ENCODE measurements at regions not wholly inside any gene's neighbourhood (a gene's known extent, or its start where the extent isn't known, plus 50 kb on each side); places are given as distances from the start of the nearest gene placed in this dataset.

GRCh38 chr14:56522403-56522802, 57.2 kb upstream of the TMEM260 start:
- no peak overlapping the region for H3K27ac ChIP-seq (ENCODE audit: low read depth, low read length, poor library complexity, severe bottlenecking)
- no peaks in the 10 kb centered on the region for H3K36me3 ChIP-seq (ENCODE audit: insufficient read depth, low read length)
- no peak for TF ChIP-seq CTCF (IDR thresholded peaks at IDR 0.05; ENCODE audit: low read length)
- TF ChIP-seq EZH2 (IDR thresholded peaks at IDR 0.05; ENCODE audit: borderline replicate concordance, low read length): no peak
- no peaks in the 10 kb centered on the region for H3K79me2 ChIP-seq (ENCODE audit: insufficient read depth, low read length)
- no peaks in the 10 kb centered on the region for H3F3A ChIP-seq (ENCODE audit: insufficient read depth, low read length)
- H3K4me2 ChIP-seq (ENCODE audit: low read length): no peak overlapping the region
- H2AFZ ChIP-seq (ENCODE audit: low read length): no peak overlapping the region
- H3K9me3 ChIP-seq (ENCODE audit: low read length): no peaks in the 10 kb centered on the region
- H3K4me3 ChIP-seq (ENCODE audit: low read depth, low read length, poor library complexity, severe bottlenecking): no peak overlapping the region
- no peak overlapping the region for H3K9ac ChIP-seq (ENCODE audit: low read length)
- H3K9me2 ChIP-seq (ENCODE audit: low read depth, low read length): no peaks in the 10 kb centered on the region
- no peaks in the 10 kb centered on the region for H4K20me1 ChIP-seq (ENCODE audit: insufficient read depth, low read length)
- H3K4me1 ChIP-seq (ENCODE audit: insufficient read depth, low read length, severe bottlenecking): no peaks in the 10 kb centered on the region
- 0 out of 2 replicates have a peak, but pooled peaks cover 7% of the 10 kb centered on the region for H3K27me3 ChIP-seq (ENCODE audit: insufficient read depth, low read length)

GRCh38 chr14:56524971-56525677, 54.5 kb upstream of the TMEM260 start:
- H3K4me1 ChIP-seq (ENCODE audit: insufficient read depth, low read length, severe bottlenecking): no peaks in the 10 kb centered on the region
- H3F3A ChIP-seq (ENCODE audit: insufficient read depth, low read length): no peaks in the 10 kb centered on the region
- no peak overlapping the region for H2AFZ ChIP-seq (ENCODE audit: low read length)
- H3K9ac ChIP-seq (ENCODE audit: low read length): no peak overlapping the region
- H3K9me3 ChIP-seq (ENCODE audit: low read length): no peaks in the 10 kb centered on the region
- no peak overlapping the region for H3K4me2 ChIP-seq (ENCODE audit: low read length)
- no peak overlapping the region for H3K4me3 ChIP-seq (ENCODE audit: low read depth, low read length, poor library complexity, severe bottlenecking)
- no peak overlapping the region for H3K27ac ChIP-seq (ENCODE audit: low read depth, low read length, poor library complexity, severe bottlenecking)
- TF ChIP-seq EZH2 (IDR thresholded peaks at IDR 0.05; ENCODE audit: borderline replicate concordance, low read length) (no peak), CTCF (IDR thresholded peaks at IDR 0.05; ENCODE audit: low read length) (no peak)
- no peaks in the 10 kb centered on the region for H4K20me1 ChIP-seq (ENCODE audit: insufficient read depth, low read length)
- no peaks in the 10 kb centered on the region for H3K79me2 ChIP-seq (ENCODE audit: insufficient read depth, low read length)
- no peaks in the 10 kb centered on the region for H3K36me3 ChIP-seq (ENCODE audit: insufficient read depth, low read length)
- no peaks in the 10 kb centered on the region for H3K9me2 ChIP-seq (ENCODE audit: low read depth, low read length)
- no peaks in the 10 kb centered on the region for H3K27me3 ChIP-seq (ENCODE audit: insufficient read depth, low read length)

GRCh38 chr14:56528927-56529326, 50.7 kb upstream of the TMEM260 start:
- no peaks in the 10 kb centered on the region for H3K9me3 ChIP-seq (ENCODE audit: low read length)
- no peaks in the 10 kb centered on the region for H3K4me1 ChIP-seq (ENCODE audit: insufficient read depth, low read length, severe bottlenecking)
- no peak overlapping the region for H3K4me2 ChIP-seq (ENCODE audit: low read length)
- no peaks in the 10 kb centered on the region for H3K79me2 ChIP-seq (ENCODE audit: insufficient read depth, low read length)
- H3K9ac ChIP-seq (ENCODE audit: low read length): no peak overlapping the region
- H3K36me3 ChIP-seq (ENCODE audit: insufficient read depth, low read length): no peaks in the 10 kb centered on the region
- TF ChIP-seq CTCF (IDR thresholded peaks at IDR 0.05; ENCODE audit: low read length) (no peak), EZH2 (IDR thresholded peaks at IDR 0.05; ENCODE audit: borderline replicate concordance, low read length) (no peak)
- H2AFZ ChIP-seq (ENCODE audit: low read length): no peak overlapping the region
- no peak overlapping the region for H3K27ac ChIP-seq (ENCODE audit: low read depth, low read length, poor library complexity, severe bottlenecking)
- no peaks in the 10 kb centered on the region for H4K20me1 ChIP-seq (ENCODE audit: insufficient read depth, low read length)
- no peaks in the 10 kb centered on the region for H3K9me2 ChIP-seq (ENCODE audit: low read depth, low read length)
- H3F3A ChIP-seq (ENCODE audit: insufficient read depth, low read length): no peaks in the 10 kb centered on the region
- H3K4me3 ChIP-seq (ENCODE audit: low read depth, low read length, poor library complexity, severe bottlenecking): no peak overlapping the region
- H3K27me3 ChIP-seq (ENCODE audit: insufficient read depth, low read length): no peaks in the 10 kb centered on the region
